GM23338 (cell line): ENCODE measurements at regions not wholly inside any gene's neighbourhood (a gene's known extent, or its start where the extent isn't known, plus 50 kb on each side); places are given as distances from the start of the nearest gene placed in this dataset.

Experiments used
- ATAC-seq: fragments of 200-7000 bp; cut with Tn5 transposase; 3 replicates; pipeline ENCODE4 v1.9.1; 2020
- DNase-seq: peaks from one replicate; pipeline ENCODE4 v3.0.0-alpha.2; 2015; ENCODE audit warnings: low spot score
- H2AFZ ChIP-seq: fragments of 200-600 bp; sonication (generic); 2 replicates; pipeline ENCODE4 v1.8.0; 2016; ENCODE audit warnings: antibody characterized with exemption, mild to moderate bottlenecking, moderate library complexity
- H3F3A ChIP-seq: fragments of 200-600 bp; sonication (generic); replicated peaks from 2 replicates; pipeline ENCODE4 v1.8.0; 2017; ENCODE audit warnings: antibody characterized with exemption, mixed run types, low read depth
- H3K27ac ChIP-seq: fragments of 200-600 bp; sonication (generic); 2 replicates; pipeline ENCODE4 v1.6.1; 2016; ENCODE audit warnings: low read depth
- H3K27me3 ChIP-seq: fragments of 200-600 bp; sonication (generic); 2 replicates; pipeline ENCODE4 v1.8.0; 2016; ENCODE audit warnings: mild to moderate bottlenecking, mixed run types, moderate library complexity; ENCODE audit not compliant: insufficient read depth
- H3K36me3 ChIP-seq: fragments of 200-600 bp; sonication (generic); 2 replicates; pipeline ENCODE4 v1.8.0; 2016; ENCODE audit warnings: mild to moderate bottlenecking; ENCODE audit not compliant: insufficient read depth
- H3K4me1 ChIP-seq: fragments of 200-600 bp; sonication (generic); 2 replicates; pipeline ENCODE4 v1.8.0; 2016; ENCODE audit warnings: mild to moderate bottlenecking, moderate library complexity; ENCODE audit not compliant: insufficient read depth
- H3K4me2 ChIP-seq: fragments of 200-600 bp; sonication (generic); 2 replicates; pipeline ENCODE4 v1.7.1; 2017; ENCODE audit warnings: mixed run types
- H3K4me3 ChIP-seq: fragments of 200-600 bp; sonication (generic); 2 replicates; pipeline ENCODE4 v1.6.1; 2016; ENCODE audit warnings: mixed run types
- H3K79me2 ChIP-seq: fragments of 200-600 bp; sonication (generic); replicated peaks from 2 replicates; pipeline ENCODE4 v1.8.0; 2017; ENCODE audit warnings: mild to moderate bottlenecking; ENCODE audit not compliant: insufficient read depth
- H3K9me2 ChIP-seq: fragments of 200-600 bp; sonication (generic); 2 replicates; pipeline ENCODE4 v1.8.0; 2017; ENCODE audit not compliant: insufficient read depth
- H4K20me1 ChIP-seq: fragments of 200-600 bp; sonication (generic); replicated peaks from 2 replicates; pipeline ENCODE4 v1.8.0; 2017; ENCODE audit warnings: mild to moderate bottlenecking; ENCODE audit not compliant: insufficient read depth
- H3K27ac Mint-ChIP-seq: 2 replicates; pipeline ENCODE4 v1.8.0; 2020; ENCODE audit warnings: inconsistent platforms, mild to moderate bottlenecking, moderate library complexity, mixed read lengths
- H3K27me3 Mint-ChIP-seq: 3 replicates; pipeline ENCODE4 v1.8.0; 2022; ENCODE audit warnings: low read depth, mild to moderate bottlenecking, moderate library complexity, mixed read lengths, inconsistent platforms; ENCODE audit not compliant: insufficient read depth, poor library complexity
- H3K36me3 Mint-ChIP-seq: 3 replicates; pipeline ENCODE4 v1.8.0; 2021; ENCODE audit warnings: low read depth, mild to moderate bottlenecking, inconsistent platforms, moderate library complexity, mixed read lengths
- H3K4me1 Mint-ChIP-seq: 3 replicates; pipeline ENCODE4 v1.8.0; 2020; ENCODE audit warnings: mild to moderate bottlenecking, inconsistent platforms, mixed read lengths
- H3K4me3 Mint-ChIP-seq: 3 replicates; pipeline ENCODE4 v1.8.0; 2021; ENCODE audit warnings: moderate library complexity, mild to moderate bottlenecking, inconsistent platforms, mixed read lengths
- H3K9me3 Mint-ChIP-seq: 3 replicates; pipeline ENCODE4 v1.8.0; 2020; ENCODE audit warnings: moderate library complexity, mild to moderate bottlenecking, inconsistent platforms, mixed read lengths
- CREB1 ChIP-seq: fragments of 250-450 bp; sonication (Bioruptor Pico); IDR thresholded peaks from 2 replicates; pipeline ENCODE4 v1.5.0; 2020; ENCODE audit warnings: low read depth, mild to moderate bottlenecking, moderate library complexity
- EZH2 ChIP-seq: fragments of 200-600 bp; sonication (generic); IDR thresholded peaks from one replicate; pipeline ENCODE4 v1.8.0; 2017; ENCODE audit warnings: antibody characterized with exemption, mild to moderate bottlenecking, low read depth; ENCODE audit not compliant: unreplicated experiment
- EZH2phosphoT487 ChIP-seq: fragments of 200-600 bp; sonication (generic); IDR thresholded peaks from one replicate; pipeline ENCODE4 v1.8.1; 2018; ENCODE audit warnings: antibody characterized with exemption; ENCODE audit not compliant: unreplicated experiment
- JUNB ChIP-seq: IDR thresholded peaks from one replicate; pipeline ENCODE4 v1.6.1; 2016; ENCODE audit warnings: antibody characterized with exemption; ENCODE audit not compliant: unreplicated experiment
- NANOG ChIP-seq: IDR thresholded peaks from 2 replicates; pipeline ENCODE4 v1.6.1; 2016; ENCODE audit warnings: antibody characterized with exemption, borderline replicate concordance
- POLR2AphosphoS5 ChIP-seq: IDR thresholded peaks from 2 replicates; pipeline ENCODE4 v1.6.1; 2016; ENCODE audit warnings: antibody characterized with exemption, low read depth
- STAT1 ChIP-seq: IDR thresholded peaks from one replicate; pipeline ENCODE4 v1.6.1; 2016; ENCODE audit warnings: antibody characterized with exemption; ENCODE audit not compliant: unreplicated experiment
- ZNF114 ChIP-seq: fragments of 250-450 bp; sonication (Bioruptor Pico); IDR thresholded peaks from 2 replicates; pipeline ENCODE4 v1.5.0; 2020; ENCODE audit warnings: mild to moderate bottlenecking, moderate library complexity
- ZNF331 ChIP-seq: fragments of 250-450 bp; sonication (Bioruptor Pico); IDR thresholded peaks from 2 replicates; pipeline ENCODE4 v1.5.0; 2020; ENCODE audit warnings: low read depth, mild to moderate bottlenecking, moderate library complexity
- TF ChIP-seq, protein P1 (sequence below): IDR thresholded peaks from one replicate; pipeline ENCODE4 v1.6.1; 2018; ENCODE audit warnings: antibody characterized with exemption; ENCODE audit not compliant: unreplicated experiment
- TF ChIP-seq, protein P2 (sequence below): fragments of 250-450 bp; sonication (Bioruptor Pico); IDR thresholded peaks from 2 replicates; pipeline ENCODE4 v1.5.0; 2020; ENCODE audit warnings: mild to moderate bottlenecking, moderate library complexity
- TF ChIP-seq, protein P3 (sequence below), 2 experiments: fragments of 200-600 bp in 1 of 2; sonication (generic) in 1 of 2; conservative IDR thresholded peaks; 2 replicates each; pipeline versions ENCODE4 v1.5.1 to v1.6.1; 2016 to 2017; ENCODE audit warnings: antibody characterized with exemption in 2 of 2, low read depth in 2 of 2, mild to moderate bottlenecking in 2 of 2, moderate library complexity in 1 of 2
- TF ChIP-seq, protein P4 (sequence below): IDR thresholded peaks from 2 replicates; pipeline ENCODE4 v1.6.1; 2016; ENCODE audit warnings: antibody characterized with exemption

DNA sequence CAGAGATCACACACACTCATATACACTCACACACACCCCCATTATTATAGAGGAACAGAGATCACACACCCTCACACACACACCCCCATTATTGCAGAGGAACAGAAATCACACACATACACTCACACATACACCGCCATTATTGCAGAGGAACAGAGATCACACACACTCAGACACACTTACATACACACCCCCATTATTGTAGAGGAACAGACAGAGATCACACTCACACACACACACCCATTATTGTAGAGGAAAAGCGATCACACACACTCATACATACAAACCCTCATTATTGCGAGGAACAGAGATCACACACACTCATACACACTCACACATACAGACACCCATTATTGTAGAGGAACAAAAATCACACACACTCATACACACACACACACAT is 239.0 kb downstream of the BUB3 start:
- Histone ChIP-seq H3K79me2 (no peaks in the 10 kb centered on the region), H3F3A (no peaks in the 10 kb centered on the region), H4K20me1 (no peaks in the 10 kb centered on the region), H3K27me3 (no peaks in the 10 kb centered on the region), H3K4me3 (no peak overlapping the region), H3K4me2 (no peak overlapping the region), H3K4me1 (no peaks in the 10 kb centered on the region), H3K36me3 (no peaks in the 10 kb centered on the region), H3K9me2 (no peaks in the 10 kb centered on the region), H2AFZ (no peak overlapping the region), H3K27ac (no peak overlapping the region)
- peaks cover 31% of the 10 kb centered on the region for H3K9me3 Mint-ChIP-seq
- no peak overlapping the region for H3K27ac Mint-ChIP-seq
- no peak overlapping the region for H3K4me3 Mint-ChIP-seq
- TF ChIP-seq NANOG (no peak), EZH2 (no peak), POLR2AphosphoS5 (no peak), CREB1 (CRISPR knock-in tag) (no peak), STAT1 (no peak), JUNB (no peak), ZNF331 (CRISPR knock-in tag) (no peak), EZH2phosphoT487 (no peak), ZNF114 (CRISPR knock-in tag) (no peak)
- TF ChIP-seq, protein P1, sequence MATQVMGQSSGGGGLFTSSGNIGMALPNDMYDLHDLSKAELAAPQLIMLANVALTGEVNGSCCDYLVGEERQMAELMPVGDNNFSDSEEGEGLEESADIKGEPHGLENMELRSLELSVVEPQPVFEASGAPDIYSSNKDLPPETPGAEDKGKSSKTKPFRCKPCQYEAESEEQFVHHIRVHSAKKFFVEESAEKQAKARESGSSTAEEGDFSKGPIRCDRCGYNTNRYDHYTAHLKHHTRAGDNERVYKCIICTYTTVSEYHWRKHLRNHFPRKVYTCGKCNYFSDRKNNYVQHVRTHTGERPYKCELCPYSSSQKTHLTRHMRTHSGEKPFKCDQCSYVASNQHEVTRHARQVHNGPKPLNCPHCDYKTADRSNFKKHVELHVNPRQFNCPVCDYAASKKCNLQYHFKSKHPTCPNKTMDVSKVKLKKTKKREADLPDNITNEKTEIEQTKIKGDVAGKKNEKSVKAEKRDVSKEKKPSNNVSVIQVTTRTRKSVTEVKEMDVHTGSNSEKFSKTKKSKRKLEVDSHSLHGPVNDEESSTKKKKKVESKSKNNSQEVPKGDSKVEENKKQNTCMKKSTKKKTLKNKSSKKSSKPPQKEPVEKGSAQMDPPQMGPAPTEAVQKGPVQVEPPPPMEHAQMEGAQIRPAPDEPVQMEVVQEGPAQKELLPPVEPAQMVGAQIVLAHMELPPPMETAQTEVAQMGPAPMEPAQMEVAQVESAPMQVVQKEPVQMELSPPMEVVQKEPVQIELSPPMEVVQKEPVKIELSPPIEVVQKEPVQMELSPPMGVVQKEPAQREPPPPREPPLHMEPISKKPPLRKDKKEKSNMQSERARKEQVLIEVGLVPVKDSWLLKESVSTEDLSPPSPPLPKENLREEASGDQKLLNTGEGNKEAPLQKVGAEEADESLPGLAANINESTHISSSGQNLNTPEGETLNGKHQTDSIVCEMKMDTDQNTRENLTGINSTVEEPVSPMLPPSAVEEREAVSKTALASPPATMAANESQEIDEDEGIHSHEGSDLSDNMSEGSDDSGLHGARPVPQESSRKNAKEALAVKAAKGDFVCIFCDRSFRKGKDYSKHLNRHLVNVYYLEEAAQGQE = no peak
- TF ChIP-seq, protein P2, sequence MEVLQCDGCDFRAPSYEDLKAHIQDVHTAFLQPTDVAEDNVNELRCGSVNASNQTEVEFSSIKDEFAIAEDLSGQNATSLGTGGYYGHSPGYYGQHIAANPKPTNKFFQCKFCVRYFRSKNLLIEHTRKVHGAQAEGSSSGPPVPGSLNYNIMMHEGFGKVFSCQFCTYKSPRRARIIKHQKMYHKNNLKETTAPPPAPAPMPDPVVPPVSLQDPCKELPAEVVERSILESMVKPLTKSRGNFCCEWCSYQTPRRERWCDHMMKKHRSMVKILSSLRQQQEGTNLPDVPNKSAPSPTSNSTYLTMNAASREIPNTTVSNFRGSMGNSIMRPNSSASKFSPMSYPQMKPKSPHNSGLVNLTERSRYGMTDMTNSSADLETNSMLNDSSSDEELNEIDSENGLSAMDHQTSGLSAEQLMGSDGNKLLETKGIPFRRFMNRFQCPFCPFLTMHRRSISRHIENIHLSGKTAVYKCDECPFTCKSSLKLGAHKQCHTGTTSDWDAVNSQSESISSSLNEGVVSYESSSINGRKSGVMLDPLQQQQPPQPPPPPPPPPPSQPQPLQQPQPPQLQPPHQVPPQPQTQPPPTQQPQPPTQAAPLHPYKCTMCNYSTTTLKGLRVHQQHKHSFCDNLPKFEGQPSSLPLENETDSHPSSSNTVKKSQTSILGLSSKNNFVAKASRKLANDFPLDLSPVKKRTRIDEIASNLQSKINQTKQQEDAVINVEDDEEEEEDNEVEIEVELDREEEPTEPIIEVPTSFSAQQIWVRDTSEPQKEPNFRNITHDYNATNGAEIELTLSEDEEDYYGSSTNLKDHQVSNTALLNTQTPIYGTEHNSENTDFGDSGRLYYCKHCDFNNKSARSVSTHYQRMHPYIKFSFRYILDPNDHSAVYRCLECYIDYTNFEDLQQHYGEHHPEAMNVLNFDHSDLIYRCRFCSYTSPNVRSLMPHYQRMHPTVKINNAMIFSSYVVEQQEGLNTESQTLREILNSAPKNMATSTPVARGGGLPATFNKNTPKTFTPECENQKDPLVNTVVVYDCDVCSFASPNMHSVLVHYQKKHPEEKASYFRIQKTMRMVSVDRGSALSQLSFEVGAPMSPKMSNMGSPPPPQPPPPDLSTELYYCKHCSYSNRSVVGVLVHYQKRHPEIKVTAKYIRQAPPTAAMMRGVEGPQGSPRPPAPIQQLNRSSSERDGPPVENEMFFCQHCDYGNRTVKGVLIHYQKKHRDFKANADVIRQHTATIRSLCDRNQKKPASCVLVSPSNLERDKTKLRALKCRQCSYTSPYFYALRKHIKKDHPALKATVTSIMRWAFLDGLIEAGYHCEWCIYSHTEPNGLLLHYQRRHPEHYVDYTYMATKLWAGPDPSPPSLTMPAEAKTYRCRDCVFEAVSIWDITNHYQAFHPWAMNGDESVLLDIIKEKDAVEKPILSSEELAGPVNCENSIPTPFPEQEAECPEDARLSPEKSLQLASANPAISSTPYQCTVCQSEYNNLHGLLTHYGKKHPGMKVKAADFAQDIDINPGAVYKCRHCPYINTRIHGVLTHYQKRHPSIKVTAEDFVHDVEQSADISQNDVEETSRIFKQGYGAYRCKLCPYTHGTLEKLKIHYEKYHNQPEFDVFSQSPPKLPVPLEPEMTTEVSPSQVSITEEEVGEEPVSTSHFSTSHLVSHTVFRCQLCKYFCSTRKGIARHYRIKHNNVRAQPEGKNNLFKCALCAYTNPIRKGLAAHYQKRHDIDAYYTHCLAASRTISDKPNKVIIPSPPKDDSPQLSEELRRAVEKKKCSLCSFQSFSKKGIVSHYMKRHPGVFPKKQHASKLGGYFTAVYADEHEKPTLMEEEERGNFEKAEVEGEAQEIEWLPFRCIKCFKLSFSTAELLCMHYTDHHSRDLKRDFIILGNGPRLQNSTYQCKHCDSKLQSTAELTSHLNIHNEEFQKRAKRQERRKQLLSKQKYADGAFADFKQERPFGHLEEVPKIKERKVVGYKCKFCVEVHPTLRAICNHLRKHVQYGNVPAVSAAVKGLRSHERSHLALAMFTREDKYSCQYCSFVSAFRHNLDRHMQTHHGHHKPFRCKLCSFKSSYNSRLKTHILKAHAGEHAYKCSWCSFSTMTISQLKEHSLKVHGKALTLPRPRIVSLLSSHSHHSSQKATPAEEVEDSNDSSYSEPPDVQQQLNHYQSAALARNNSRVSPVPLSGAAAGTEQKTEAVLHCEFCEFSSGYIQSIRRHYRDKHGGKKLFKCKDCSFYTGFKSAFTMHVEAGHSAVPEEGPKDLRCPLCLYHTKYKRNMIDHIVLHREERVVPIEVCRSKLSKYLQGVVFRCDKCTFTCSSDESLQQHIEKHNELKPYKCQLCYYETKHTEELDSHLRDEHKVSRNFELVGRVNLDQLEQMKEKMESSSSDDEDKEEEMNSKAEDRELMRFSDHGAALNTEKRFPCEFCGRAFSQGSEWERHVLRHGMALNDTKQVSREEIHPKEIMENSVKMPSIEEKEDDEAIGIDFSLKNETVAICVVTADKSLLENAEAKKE (CRISPR knock-in tag) = no peak
- TF ChIP-seq, protein P3, sequence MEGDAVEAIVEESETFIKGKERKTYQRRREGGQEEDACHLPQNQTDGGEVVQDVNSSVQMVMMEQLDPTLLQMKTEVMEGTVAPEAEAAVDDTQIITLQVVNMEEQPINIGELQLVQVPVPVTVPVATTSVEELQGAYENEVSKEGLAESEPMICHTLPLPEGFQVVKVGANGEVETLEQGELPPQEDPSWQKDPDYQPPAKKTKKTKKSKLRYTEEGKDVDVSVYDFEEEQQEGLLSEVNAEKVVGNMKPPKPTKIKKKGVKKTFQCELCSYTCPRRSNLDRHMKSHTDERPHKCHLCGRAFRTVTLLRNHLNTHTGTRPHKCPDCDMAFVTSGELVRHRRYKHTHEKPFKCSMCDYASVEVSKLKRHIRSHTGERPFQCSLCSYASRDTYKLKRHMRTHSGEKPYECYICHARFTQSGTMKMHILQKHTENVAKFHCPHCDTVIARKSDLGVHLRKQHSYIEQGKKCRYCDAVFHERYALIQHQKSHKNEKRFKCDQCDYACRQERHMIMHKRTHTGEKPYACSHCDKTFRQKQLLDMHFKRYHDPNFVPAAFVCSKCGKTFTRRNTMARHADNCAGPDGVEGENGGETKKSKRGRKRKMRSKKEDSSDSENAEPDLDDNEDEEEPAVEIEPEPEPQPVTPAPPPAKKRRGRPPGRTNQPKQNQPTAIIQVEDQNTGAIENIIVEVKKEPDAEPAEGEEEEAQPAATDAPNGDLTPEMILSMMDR (conservative IDR thresholded peaks at IDR 0.05; ENCODE audit: low read depth in 2 of 2) = no peak
- TF ChIP-seq, protein P4, sequence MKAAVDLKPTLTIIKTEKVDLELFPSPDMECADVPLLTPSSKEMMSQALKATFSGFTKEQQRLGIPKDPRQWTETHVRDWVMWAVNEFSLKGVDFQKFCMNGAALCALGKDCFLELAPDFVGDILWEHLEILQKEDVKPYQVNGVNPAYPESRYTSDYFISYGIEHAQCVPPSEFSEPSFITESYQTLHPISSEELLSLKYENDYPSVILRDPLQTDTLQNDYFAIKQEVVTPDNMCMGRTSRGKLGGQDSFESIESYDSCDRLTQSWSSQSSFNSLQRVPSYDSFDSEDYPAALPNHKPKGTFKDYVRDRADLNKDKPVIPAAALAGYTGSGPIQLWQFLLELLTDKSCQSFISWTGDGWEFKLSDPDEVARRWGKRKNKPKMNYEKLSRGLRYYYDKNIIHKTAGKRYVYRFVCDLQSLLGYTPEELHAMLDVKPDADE = no peak
- ATAC-seq (no peak), DNase-seq (no peak)
- no peaks in the 10 kb centered on the region for H3K4me1 Mint-ChIP-seq
- peaks cover 7% of the 10 kb centered on the region for H3K27me3 Mint-ChIP-seq
- H3K36me3 Mint-ChIP-seq = peaks cover 26% of the 10 kb centered on the region
